GM12892 (cell line): ENCODE measurements at regions not wholly inside any gene's neighbourhood (a gene's known extent, or its start where the extent isn't known, plus 50 kb on each side); places are given as distances from the start of the nearest gene placed in this dataset.
"Not testable (repeated sequence)": the region's sequence is repeated elsewhere in the genome, so short reads cannot be mapped to it uniquely, and the experiment has no call there.

Source experiments
- DNase-seq: peaks from one replicate; pipeline ENCODE4 v3.0.0; 2011; ENCODE audit not compliant: insufficient read length
- FAIRE-seq: peaks from 2 replicates; lab custom pipeline; 2011; peaks lifted over from hg19 to GRCh38; lab: Jason Lieb, UNC
- POLR2A ChIP-seq: IDR thresholded peaks from 2 replicates; pipeline ENCODE4 v1.6.1; 2011; ENCODE audit warnings: low read depth, low read length, control low read depth
- POLR2AphosphoS5 ChIP-seq: IDR thresholded peaks from 2 replicates; pipeline ENCODE4 v1.6.1; 2011; ENCODE audit warnings: low read depth, low read length, control low read depth
- TAF1 ChIP-seq: IDR thresholded peaks from 2 replicates; pipeline ENCODE4 v1.6.1; 2011; ENCODE audit warnings: low read depth, mild to moderate bottlenecking, control low read depth, low read length, borderline replicate concordance

DNA sequence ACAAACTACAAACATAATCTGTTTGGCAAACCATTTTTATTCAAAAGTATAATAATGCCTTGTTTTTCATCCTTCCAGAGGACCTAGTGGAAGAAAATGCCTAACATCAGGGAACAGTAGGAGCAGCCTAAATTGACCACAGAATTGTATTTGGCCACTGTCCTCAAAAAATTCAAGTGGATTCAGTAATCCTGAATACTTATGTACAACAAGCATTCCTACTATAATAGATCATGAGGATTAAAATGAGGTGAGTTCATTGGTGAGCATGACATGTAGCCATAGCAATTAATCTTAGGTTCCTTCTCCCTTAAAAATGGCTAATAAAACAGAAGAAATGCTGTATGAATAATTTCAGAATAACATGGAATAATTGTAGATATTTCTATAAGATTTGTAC is 209.3 kb downstream of the DAD1 start:
- no peak for FAIRE-seq
- no peak for DNase-seq
- TF ChIP-seq POLR2A (no peak), POLR2AphosphoS5 (no peak), TAF1 (no peak)

GRCh38 chr14:22378181-22378580 is 210.8 kb downstream of the DAD1 start:
- FAIRE-seq = no peak
- DNase-seq = no peak
- TF ChIP-seq POLR2A (no peak), POLR2AphosphoS5 (no peak), TAF1 (no peak)

DNA sequence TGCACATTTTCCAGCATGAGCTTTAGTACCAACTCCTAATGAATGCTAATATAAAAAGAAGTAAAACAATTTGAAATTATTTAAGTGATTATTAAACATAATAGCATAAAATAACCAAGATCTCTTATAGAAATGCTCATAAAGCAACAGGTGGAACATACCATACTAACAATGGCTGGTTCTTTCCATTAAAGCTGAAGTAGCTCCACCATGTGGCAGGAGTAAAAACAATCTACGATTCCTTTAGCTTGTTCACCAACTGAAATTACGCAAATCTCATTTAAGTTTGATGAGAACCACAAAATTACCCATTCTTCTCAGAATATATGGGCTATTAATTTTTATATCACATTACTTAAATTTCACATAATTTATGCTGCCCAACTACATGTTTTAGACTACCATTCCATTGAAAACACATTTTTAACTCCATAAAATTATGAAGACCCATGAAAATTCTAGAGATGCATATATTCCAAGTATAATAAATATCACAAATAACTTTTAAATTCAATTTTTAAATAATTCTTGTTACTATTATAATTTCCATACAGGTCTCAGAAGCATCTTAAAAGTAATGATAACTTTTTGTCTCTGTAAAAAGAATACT is 213.6 kb downstream of the DAD1 start:
- DNase-seq (no peak), FAIRE-seq (peak; percentile 89)
- no peak for TF ChIP-seq POLR2A
- TF ChIP-seq TAF1 = no peak
- no peak for TF ChIP-seq POLR2AphosphoS5

DNA sequence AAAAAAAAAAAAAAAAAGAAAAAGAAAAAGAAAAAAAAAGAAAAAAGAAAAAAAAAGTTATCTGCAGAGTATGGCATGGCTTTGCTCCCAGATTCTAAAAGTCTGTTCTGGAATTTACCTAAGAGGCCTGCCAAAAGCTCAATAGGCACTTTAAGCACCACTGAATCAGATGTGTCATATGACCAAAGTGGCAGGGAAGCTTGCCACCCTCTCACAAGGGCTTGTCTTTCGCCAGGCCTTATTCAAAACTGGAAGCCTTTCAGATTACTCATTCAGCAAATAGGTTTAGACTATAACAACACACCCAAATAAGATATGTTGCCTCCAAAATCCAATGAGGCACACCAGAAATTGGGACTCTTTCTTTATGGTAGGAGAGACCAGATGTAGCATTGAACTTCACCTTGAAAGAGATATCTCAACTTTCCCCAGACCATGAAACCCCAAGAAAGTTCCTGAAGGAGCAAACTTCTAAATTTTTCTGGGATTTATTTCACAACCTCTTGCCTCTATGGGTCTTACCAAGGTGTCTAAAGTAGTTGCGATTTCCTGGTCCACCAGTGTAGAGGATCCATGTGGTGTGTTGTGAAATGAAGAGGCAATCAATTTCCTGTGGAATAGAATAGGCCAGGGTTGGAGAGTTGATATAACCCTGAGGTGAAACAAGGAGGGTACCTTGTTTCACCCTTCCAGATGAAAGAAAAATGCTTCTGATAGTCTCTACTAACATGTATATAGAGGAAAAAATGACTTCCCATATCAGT is 218.8 kb downstream of the DAD1 start:
- TF ChIP-seq POLR2AphosphoS5 (no peak), POLR2A (no peak), TAF1 (no peak)
- no peak for FAIRE-seq
- DNase-seq = no peak

DNA sequence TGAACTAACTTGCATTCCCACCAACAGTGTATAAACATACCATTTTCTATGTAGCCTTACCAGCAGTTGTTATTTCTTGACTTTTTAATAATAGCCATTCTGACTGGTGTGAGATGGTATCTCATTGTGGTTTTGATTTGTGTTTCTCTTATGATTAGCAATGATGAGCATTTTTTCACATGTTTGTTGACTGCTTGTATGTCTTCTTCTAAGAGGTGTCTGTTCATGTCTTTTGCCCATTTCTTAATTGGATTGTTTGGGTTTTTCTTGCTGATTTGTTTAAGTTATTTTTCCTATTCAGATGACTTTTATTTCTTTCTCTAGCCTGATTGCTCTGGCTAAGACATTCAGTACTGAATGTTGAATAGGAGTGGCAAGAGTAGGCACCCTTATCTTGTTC is 230.3 kb downstream of the DAD1 start:
- DNase-seq = no peak
- FAIRE-seq = no peak
- TF ChIP-seq POLR2A = no peak
- TF ChIP-seq TAF1 = no peak
- no peak for TF ChIP-seq POLR2AphosphoS5

GRCh38 chr14:22349281-22349680 is 239.7 kb downstream of the DAD1 start:
- FAIRE-seq, DNase-seq: not testable (repeated sequence)

DNA sequence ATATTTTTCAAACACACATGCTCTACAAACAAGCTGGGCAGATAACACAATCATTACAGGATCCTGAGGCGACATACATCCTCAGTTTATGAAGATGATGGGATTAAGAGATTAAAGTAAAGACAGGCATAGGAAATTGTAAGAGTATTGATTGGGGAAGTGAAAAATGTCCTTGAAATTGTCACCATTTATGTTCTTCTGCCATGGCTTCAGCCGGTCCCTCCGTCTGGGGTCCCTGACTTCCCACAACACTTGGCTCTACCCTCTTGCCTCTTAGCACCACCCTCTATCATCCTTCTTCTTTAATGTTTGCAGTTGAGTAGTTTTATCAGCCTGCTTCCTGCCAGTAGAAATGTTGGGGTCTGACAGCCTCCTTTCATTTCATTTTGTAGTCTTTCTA is 244.4 kb downstream of the DAD1 start:
- TF ChIP-seq POLR2A (no peak), TAF1 (no peak), POLR2AphosphoS5 (no peak)
- DNase-seq (no peak), FAIRE-seq (no peak)

GRCh38 chr14:22344209-22344608 is 244.8 kb downstream of the DAD1 start:
- DNase-seq, FAIRE-seq: not testable (repeated sequence)

DNA sequence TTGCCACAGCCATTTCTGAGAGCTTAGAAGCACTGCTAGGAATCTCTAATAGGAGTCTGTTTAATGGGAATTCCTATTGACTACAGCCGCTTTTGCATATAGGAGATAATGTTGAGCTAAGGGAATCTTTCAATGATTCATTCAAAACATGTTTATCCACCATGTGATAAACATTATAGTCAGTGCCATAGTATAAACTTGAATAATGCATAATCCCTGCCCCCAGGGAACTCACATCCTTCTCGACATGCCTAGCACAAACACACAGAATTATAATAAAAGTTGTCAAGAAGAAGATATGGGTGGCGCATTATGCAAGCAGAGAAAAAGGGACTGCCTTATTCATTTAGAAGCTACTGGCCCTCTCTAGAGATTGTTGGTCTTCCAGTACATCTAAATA is 248.0 kb downstream of the DAD1 start:
- no peak for FAIRE-seq

DNA sequence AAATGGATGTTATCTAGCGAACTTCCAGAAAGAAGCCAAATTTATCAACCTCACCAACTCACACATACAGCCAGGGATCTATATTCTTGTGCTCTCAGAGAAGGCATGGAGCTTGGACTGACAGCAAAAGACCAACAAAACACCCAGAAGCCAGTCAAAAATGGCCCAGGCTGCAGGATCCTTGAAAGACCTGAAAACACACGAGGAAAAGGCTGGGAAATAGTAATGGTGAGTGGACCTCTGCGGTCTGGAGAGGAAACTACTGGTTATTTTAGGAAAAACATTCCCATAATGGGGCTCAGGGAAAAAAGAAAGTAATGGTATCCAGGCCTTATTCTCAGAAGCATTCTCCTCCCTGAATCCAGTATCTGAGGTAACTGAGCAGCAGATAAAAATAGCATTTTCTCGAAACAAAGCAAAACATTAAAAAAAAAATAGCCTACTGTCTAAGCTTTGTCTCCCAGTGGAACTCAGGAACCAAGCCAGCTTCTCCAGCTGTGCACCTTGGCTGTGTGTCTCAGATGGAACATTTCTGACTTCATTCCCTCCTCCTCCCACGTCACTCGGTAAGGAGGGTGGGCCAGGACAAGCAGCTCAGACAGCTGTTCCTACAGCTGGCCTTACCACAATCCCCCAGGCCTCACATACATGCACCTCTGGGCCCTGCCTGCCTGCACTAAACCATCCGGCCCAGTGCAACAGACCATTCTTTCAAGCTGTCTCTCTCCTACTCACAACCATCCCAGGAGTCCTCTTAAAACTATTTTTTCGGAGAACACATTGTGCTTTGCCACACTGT is 249.9 kb downstream of the DAD1 start:
- TF ChIP-seq POLR2AphosphoS5 (no peak), TAF1 (no peak), POLR2A (no peak)
- DNase-seq (no peak), FAIRE-seq (peak; percentile 27)

More for the DNA sequence above, 248.0 kb downstream of the DAD1 start:
- TF ChIP-seq TAF1 (no peak), POLR2A (no peak)
- DNase-seq = no peak

DNA sequence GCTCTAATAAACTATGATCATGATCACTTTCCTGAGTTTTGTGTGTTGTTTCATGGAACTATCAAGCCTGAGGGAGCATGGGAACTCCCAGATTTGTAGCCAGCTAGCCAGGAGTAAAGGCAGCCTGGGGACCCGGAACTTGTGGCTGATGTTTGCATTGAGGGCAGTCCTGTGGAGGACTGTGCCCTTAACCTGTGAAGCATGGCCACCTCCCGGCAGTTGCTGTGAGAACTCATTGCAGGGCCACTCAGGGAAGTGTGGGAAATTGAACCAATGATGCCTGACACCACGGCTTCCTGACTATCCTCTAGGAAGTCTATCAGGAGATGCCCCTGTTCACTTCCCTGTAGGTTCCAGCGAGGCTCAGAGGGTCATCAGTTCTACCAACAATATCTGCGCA is 250.6 kb downstream of the DAD1 start:
- no peak for TF ChIP-seq POLR2AphosphoS5
- TF ChIP-seq TAF1 = no peak
- no peak for TF ChIP-seq POLR2A
- DNase-seq (no peak), FAIRE-seq (no peak)

- DNase-seq (no peak), FAIRE-seq (no peak)
- TF ChIP-seq POLR2A = no peak
Measured at GRCh38 chr14:22337938-22338337, 251.1 kb downstream of the DAD1 start.

- TF ChIP-seq POLR2AphosphoS5 = no peak
- TF ChIP-seq POLR2A = no peak
- no peak for TF ChIP-seq TAF1
- FAIRE-seq (no peak), DNase-seq (no peak)
Measured at GRCh38 chr14:22337521-22337920, 251.5 kb downstream of the DAD1 start.
